SK-N-SH treated with all-trans-retinoic acid at 6 μM for 48 hours (cell line): ENCODE measurements at regions not wholly inside any gene's neighbourhood (a gene's known extent, or its start where the extent isn't known, plus 50 kb on each side); places are given as distances from the start of the nearest gene placed in this dataset.

Source experiments
- ARNTL ChIP-seq: fragments of 450-650 bp; formaldehyde crosslinking; IDR thresholded peaks from 2 replicates; pipeline ENCODE4 v1.5.0; 2020; ENCODE audit warnings: low read depth, mild to moderate bottlenecking, moderate library complexity, borderline replicate concordance
- BACH2 ChIP-seq: fragments of 250-450 bp; sonication (Bioruptor Pico); IDR thresholded peaks from 2 replicates; pipeline ENCODE4 v1.9.0; 2021; ENCODE audit warnings: mild to moderate bottlenecking, borderline replicate concordance
- CSDC2 ChIP-seq: fragments of 250-450 bp; sonication (Bioruptor Pico); IDR thresholded peaks from 2 replicates; pipeline ENCODE4 v1.5.0; 2020; ENCODE audit warnings: mild to moderate bottlenecking, moderate library complexity
- CSRNP3 ChIP-seq: fragments of 250-450 bp; sonication (Bioruptor Pico); IDR thresholded peaks from 2 replicates; pipeline ENCODE4 v1.5.1; 2021; ENCODE audit warnings: mild to moderate bottlenecking, moderate library complexity
- ESRRG ChIP-seq: fragments of 250-450 bp; sonication (Bioruptor Pico); IDR thresholded peaks from 2 replicates; pipeline ENCODE4 v1.6.1; 2021; ENCODE audit warnings: mild to moderate bottlenecking
- GLIS3 ChIP-seq: fragments of 250-450 bp; sonication (Bioruptor Pico); IDR thresholded peaks from 2 replicates; pipeline ENCODE4 v1.5.0; 2020; ENCODE audit warnings: mild to moderate bottlenecking, moderate library complexity
- OSR1 ChIP-seq: fragments of 250-450 bp; sonication (Bioruptor Pico); IDR thresholded peaks from 2 replicates; pipeline ENCODE4 v1.8.0; 2022; ENCODE audit warnings: moderate library complexity, mild to moderate bottlenecking, inconsistent platforms
- TCF4 ChIP-seq: fragments of 250-450 bp; sonication (Bioruptor Pico); IDR thresholded peaks from 2 replicates; pipeline ENCODE4 v1.8.0; 2021; ENCODE audit warnings: mild to moderate bottlenecking, moderate library complexity, borderline replicate concordance
- ZFP3 ChIP-seq: fragments of 250-450 bp; sonication (Bioruptor Pico); IDR thresholded peaks from 2 replicates; pipeline ENCODE4 v1.5.0; 2020; ENCODE audit warnings: mild to moderate bottlenecking, moderate library complexity
- ZFP30 ChIP-seq: fragments of 450-650 bp; formaldehyde crosslinking; IDR thresholded peaks from 2 replicates; pipeline ENCODE4 v1.5.0; 2022; ENCODE audit warnings: mild to moderate bottlenecking, moderate library complexity
- TF ChIP-seq, protein P1 (sequence below): fragments of 250-450 bp; sonication (Bioruptor Pico); IDR thresholded peaks from 2 replicates; pipeline ENCODE4 v1.8.0; 2020; ENCODE audit warnings: mild to moderate bottlenecking, moderate library complexity, borderline replicate concordance
- TF ChIP-seq, protein P2 (sequence below): fragments of 250-450 bp; sonication (Bioruptor Pico); IDR thresholded peaks from 2 replicates; pipeline ENCODE4 v1.5.0; 2020; ENCODE audit warnings: mild to moderate bottlenecking, moderate library complexity
- TF ChIP-seq, protein P3 (sequence below): fragments of 250-450 bp; sonication (Bioruptor Pico); IDR thresholded peaks from 2 replicates; pipeline ENCODE4 v1.5.1; 2020; ENCODE audit warnings: low read depth, mild to moderate bottlenecking, moderate library complexity

DNA sequence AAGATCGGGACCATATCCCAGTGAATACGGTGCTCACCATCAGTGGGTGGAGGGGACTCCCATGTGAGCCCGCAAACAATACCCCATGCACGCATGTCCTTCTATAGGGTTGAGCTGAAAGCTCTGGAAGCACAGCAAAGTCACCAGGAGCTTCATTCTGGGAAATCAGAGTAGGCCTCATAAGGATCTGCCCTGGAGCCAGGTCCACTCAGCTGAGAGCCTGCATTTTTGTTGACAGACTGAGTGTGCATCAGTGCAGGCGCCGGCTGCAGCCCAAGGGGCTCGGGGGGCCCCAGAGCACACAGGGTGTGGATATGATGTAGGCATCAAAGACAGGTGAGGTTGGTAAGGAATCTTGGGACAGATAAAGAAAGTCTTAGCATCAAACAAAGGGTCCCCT is 79.8 kb upstream of the CD93 start:
- TF ChIP-seq OSR1 (CRISPR knock-in tag) (no peak), ESRRG (CRISPR knock-in tag) (no peak), ZFP30 (CRISPR knock-in tag) (no peak), TCF4 (CRISPR knock-in tag) (no peak), CSDC2 (CRISPR knock-in tag) (no peak), ZFP3 (no peak), ARNTL (no peak), GLIS3 (CRISPR knock-in tag) (no peak), BACH2 (no peak), CSRNP3 (CRISPR knock-in tag) (no peak)
- TF ChIP-seq, protein P1, sequence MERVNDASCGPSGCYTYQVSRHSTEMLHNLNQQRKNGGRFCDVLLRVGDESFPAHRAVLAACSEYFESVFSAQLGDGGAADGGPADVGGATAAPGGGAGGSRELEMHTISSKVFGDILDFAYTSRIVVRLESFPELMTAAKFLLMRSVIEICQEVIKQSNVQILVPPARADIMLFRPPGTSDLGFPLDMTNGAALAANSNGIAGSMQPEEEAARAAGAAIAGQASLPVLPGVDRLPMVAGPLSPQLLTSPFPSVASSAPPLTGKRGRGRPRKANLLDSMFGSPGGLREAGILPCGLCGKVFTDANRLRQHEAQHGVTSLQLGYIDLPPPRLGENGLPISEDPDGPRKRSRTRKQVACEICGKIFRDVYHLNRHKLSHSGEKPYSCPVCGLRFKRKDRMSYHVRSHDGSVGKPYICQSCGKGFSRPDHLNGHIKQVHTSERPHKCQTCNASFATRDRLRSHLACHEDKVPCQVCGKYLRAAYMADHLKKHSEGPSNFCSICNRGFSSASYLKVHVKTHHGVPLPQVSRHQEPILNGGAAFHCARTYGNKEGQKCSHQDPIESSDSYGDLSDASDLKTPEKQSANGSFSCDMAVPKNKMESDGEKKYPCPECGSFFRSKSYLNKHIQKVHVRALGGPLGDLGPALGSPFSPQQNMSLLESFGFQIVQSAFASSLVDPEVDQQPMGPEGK (CRISPR knock-in tag), result no peak
- TF ChIP-seq, protein P2, sequence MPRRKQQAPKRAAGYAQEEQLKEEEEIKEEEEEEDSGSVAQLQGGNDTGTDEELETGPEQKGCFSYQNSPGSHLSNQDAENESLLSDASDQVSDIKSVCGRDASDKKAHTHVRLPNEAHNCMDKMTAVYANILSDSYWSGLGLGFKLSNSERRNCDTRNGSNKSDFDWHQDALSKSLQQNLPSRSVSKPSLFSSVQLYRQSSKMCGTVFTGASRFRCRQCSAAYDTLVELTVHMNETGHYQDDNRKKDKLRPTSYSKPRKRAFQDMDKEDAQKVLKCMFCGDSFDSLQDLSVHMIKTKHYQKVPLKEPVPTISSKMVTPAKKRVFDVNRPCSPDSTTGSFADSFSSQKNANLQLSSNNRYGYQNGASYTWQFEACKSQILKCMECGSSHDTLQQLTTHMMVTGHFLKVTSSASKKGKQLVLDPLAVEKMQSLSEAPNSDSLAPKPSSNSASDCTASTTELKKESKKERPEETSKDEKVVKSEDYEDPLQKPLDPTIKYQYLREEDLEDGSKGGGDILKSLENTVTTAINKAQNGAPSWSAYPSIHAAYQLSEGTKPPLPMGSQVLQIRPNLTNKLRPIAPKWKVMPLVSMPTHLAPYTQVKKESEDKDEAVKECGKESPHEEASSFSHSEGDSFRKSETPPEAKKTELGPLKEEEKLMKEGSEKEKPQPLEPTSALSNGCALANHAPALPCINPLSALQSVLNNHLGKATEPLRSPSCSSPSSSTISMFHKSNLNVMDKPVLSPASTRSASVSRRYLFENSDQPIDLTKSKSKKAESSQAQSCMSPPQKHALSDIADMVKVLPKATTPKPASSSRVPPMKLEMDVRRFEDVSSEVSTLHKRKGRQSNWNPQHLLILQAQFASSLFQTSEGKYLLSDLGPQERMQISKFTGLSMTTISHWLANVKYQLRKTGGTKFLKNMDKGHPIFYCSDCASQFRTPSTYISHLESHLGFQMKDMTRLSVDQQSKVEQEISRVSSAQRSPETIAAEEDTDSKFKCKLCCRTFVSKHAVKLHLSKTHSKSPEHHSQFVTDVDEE (CRISPR knock-in tag), result no peak
- TF ChIP-seq, protein P3, sequence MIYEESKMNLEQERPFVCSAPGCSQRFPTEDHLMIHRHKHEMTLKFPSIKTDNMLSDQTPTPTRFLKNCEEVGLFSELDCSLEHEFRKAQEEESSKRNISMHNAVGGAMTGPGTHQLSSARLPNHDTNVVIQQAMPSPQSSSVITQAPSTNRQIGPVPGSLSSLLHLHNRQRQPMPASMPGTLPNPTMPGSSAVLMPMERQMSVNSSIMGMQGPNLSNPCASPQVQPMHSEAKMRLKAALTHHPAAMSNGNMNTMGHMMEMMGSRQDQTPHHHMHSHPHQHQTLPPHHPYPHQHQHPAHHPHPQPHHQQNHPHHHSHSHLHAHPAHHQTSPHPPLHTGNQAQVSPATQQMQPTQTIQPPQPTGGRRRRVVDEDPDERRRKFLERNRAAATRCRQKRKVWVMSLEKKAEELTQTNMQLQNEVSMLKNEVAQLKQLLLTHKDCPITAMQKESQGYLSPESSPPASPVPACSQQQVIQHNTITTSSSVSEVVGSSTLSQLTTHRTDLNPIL, result no peak
